ENCODE measurements at regions not wholly inside any gene's neighbourhood (a gene's known extent, or its start where the extent isn't known, plus 50 kb on each side); places are given as distances from the start of the nearest gene placed in this dataset.
"Not testable (repeated sequence)": the region's sequence is repeated elsewhere in the genome, so short reads cannot be mapped to it uniquely, and the experiment has no call there.

- no peak for DNase-seq (ENCODE audit: low read depth)
- no peak for TF ChIP-seq CTCF (IDR thresholded peaks at IDR 0.05; ENCODE audit: control insufficient read depth, extremely low read depth, insufficient read depth)
- H3K4me3 ChIP-seq (ENCODE audit: low read depth, low read length), result no peak overlapping the region
Observed at GRCh38 chr1:70504176-70504820, 93.2 kb downstream of the CTH start.

GRCh38 chr1:70504821-70505193, 93.7 kb downstream of the CTH start:
- TF ChIP-seq CTCF (IDR thresholded peaks at IDR 0.05; ENCODE audit: control insufficient read depth, extremely low read depth, insufficient read depth), result no peak
- DNase-seq (ENCODE audit: low read depth), result no peak
- H3K4me3 ChIP-seq (ENCODE audit: low read depth, low read length), result no peak overlapping the region

- H3K4me3 ChIP-seq (ENCODE audit: low read depth, low read length); DNase-seq (ENCODE audit: low read depth): not testable (repeated sequence)
Observed at GRCh38 chr1:70507991-70508390, 96.9 kb downstream of the CTH start.

- peak; percentile 66 for DNase-seq (ENCODE audit: low read depth)
- no peak overlapping the region for H3K4me3 ChIP-seq (ENCODE audit: low read depth, low read length)
- TF ChIP-seq CTCF (IDR thresholded peaks at IDR 0.05; ENCODE audit: control insufficient read depth, extremely low read depth, insufficient read depth), result peak; percentile 69
Observed at GRCh38 chr1:70509996-70510876, 99.2 kb downstream of the CTH start.

GRCh38 chr1:70517444-70517843, 106.4 kb downstream of the CTH start:
- no peak for TF ChIP-seq CTCF (IDR thresholded peaks at IDR 0.05; ENCODE audit: control insufficient read depth, extremely low read depth, insufficient read depth)

GRCh38 chr1:70518106-70518505, 107.0 kb downstream of the CTH start:
- DNase-seq (ENCODE audit: low read depth), result no peak
- TF ChIP-seq CTCF (IDR thresholded peaks at IDR 0.05; ENCODE audit: control insufficient read depth, extremely low read depth, insufficient read depth), result no peak
- no peak overlapping the region for H3K4me3 ChIP-seq (ENCODE audit: low read depth, low read length)

More at GRCh38 chr1:70517444-70517843, 106.4 kb downstream of the CTH start:
- DNase-seq (ENCODE audit: low read depth), result no peak
- H3K4me3 ChIP-seq (ENCODE audit: low read depth, low read length), result no peak overlapping the region

GRCh38 chr1:70528590-70529333, 117.7 kb downstream of the CTH start:
- no peak for DNase-seq (ENCODE audit: low read depth)
- TF ChIP-seq CTCF (IDR thresholded peaks at IDR 0.05; ENCODE audit: control insufficient read depth, extremely low read depth, insufficient read depth), result peak; percentile 90
- no peak overlapping the region for H3K4me3 ChIP-seq (ENCODE audit: low read depth, low read length)
